ENCODE measurements at regions not wholly inside any gene's neighbourhood (a gene's known extent, or its start where the extent isn't known, plus 50 kb on each side); places are given as distances from the start of the nearest gene placed in this dataset.

DNA sequence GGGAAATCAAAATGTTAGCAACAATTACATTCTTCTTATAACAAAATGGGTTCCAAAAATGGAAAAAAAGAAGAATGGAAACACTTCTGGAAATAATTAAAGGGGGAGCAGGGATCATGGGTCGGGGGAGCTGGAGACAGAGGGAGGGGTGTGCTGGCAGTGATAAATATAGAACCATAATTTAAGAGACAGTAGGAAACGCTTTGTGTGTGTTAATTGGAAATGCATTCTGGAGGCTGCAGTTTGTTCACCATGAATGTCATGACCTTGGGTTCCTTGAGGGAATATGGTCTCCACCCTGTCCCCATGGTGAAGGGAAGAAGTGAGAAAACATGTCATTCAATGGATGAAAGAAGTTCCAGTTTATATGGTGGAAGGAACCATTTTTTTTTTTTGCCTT lies 540.7 kb downstream of the TNS1 start:
- TF ChIP-seq SMC3 (IDR thresholded peaks at IDR 0.05; ENCODE audit: low read depth, low read length) (no peak), CTCF (IDR thresholded peaks at IDR 0.05) (no peak)
